ENCODE measurements at regions not wholly inside any gene's neighbourhood (a gene's known extent, or its start where the extent isn't known, plus 50 kb on each side); places are given as distances from the start of the nearest gene placed in this dataset.

- no peak for DNase-seq
- Histone ChIP-seq H3K9me3 (no peaks in the 10 kb centered on the region), H3K4me3 (no peak overlapping the region), H3K9ac (ENCODE audit: low read depth in 2 of 2, low read length in 2 of 2) (no peak overlapping the region), H3K27me3 (no peaks in the 10 kb centered on the region), H3K36me3 (no peaks in the 10 kb centered on the region), H3K27ac (no peak overlapping the region), H3K4me1 (no peaks in the 10 kb centered on the region)
- no peak for TF ChIP-seq CTCF (IDR thresholded peaks at IDR 0.05)
- intact Hi-C loops (cut with DNase I) = no loop called here
Measured at GRCh38 chr18:50444539-50444938, 69.7 kb downstream of the SKA1 start.

GRCh38 chr18:50446629-50447028 lies 71.8 kb downstream of the SKA1 start:
- Histone ChIP-seq H3K4me3 (no peak overlapping the region), H3K9ac (ENCODE audit: low read depth in 2 of 2, low read length in 2 of 2) (no peak overlapping the region), H3K27ac (no peak overlapping the region), H3K9me3 (no peaks in the 10 kb centered on the region), H3K36me3 (no peaks in the 10 kb centered on the region), H3K4me1 (no peaks in the 10 kb centered on the region), H3K27me3 (no peaks in the 10 kb centered on the region)
- intact Hi-C loops (cut with DNase I) = no loop called here
- DNase-seq = no peak
- TF ChIP-seq CTCF (IDR thresholded peaks at IDR 0.05) = no peak

- Histone ChIP-seq H3K4me1 (no peaks in the 10 kb centered on the region), H3K4me3 (no peak overlapping the region), H3K9ac (ENCODE audit: low read depth in 2 of 2, low read length in 2 of 2) (no peak overlapping the region), H3K36me3 (no peaks in the 10 kb centered on the region), H3K27me3 (no peaks in the 10 kb centered on the region), H3K9me3 (no peaks in the 10 kb centered on the region), H3K27ac (no peak overlapping the region)
- intact Hi-C loops (cut with DNase I) = no loop called here
- DNase-seq = no peak
- TF ChIP-seq CTCF (IDR thresholded peaks at IDR 0.05) = no peak
Measured at GRCh38 chr18:50447102-50447741, 72.4 kb downstream of the SKA1 start.

- no peaks in the 10 kb centered on the region for H3K36me3 ChIP-seq
- intact Hi-C loops (cut with DNase I) = no loop called here
- no peaks in the 10 kb centered on the region for H3K27me3 ChIP-seq
- H3K9me3 ChIP-seq = no peaks in the 10 kb centered on the region
- no peak for DNase-seq
- H3K4me1 ChIP-seq = no peaks in the 10 kb centered on the region
- no peak overlapping the region for H3K9ac ChIP-seq (ENCODE audit: low read depth in 2 of 2, low read length in 2 of 2)
- H3K4me3 ChIP-seq = no peak overlapping the region
- TF ChIP-seq CTCF (IDR thresholded peaks at IDR 0.05) = no peak
- H3K27ac ChIP-seq = no peak overlapping the region
Measured at GRCh38 chr18:50447952-50448351, 73.1 kb downstream of the SKA1 start.

GRCh38 chr18:50451100-50451842 lies 76.4 kb downstream of the SKA1 start:
- Histone ChIP-seq H3K9ac (ENCODE audit: low read depth in 2 of 2, low read length in 2 of 2) (no peak overlapping the region), H3K4me1 (no peaks in the 10 kb centered on the region), H3K9me3 (no peaks in the 10 kb centered on the region), H3K36me3 (no peaks in the 10 kb centered on the region), H3K27me3 (no peaks in the 10 kb centered on the region), H3K4me3 (no peak overlapping the region), H3K27ac (no peak overlapping the region)
- TF ChIP-seq CTCF (IDR thresholded peaks at IDR 0.05) = no peak
- intact Hi-C loops (cut with DNase I) = no loop called here
- DNase-seq = no peak

All from colonic mucosa (tissue), 4 donors.